SU-DHL-6 (cell line): ENCODE measurements at regions not wholly inside any gene's neighbourhood (a gene's known extent, or its start where the extent isn't known, plus 50 kb on each side); places are given as distances from the start of the nearest gene placed in this dataset.

Experiments
- H2AFZ ChIP-seq: fragments of 200-600 bp; sonication (generic); 2 replicates; pipeline ENCODE4 v1.6.1; 2014; ENCODE audit warnings: low read depth, mild to moderate bottlenecking, moderate library complexity, mixed read lengths, antibody characterized with exemption, low read length; ENCODE audit not compliant: severe bottlenecking
- H3F3A ChIP-seq: fragments of 200-600 bp; shearing (Covaris generic); 2 replicates; pipeline ENCODE4 v1.6.0; 2016; ENCODE audit warnings: antibody characterized with exemption, mild to moderate bottlenecking; ENCODE audit not compliant: insufficient read depth
- H3K27ac ChIP-seq: fragments of 200-600 bp; sonication (generic); 2 replicates; pipeline ENCODE4 v1.5.1; 2016; ENCODE audit warnings: low read depth, mild to moderate bottlenecking, low read length, moderate library complexity, mixed read lengths
- H3K27me3 ChIP-seq: fragments of 200-600 bp; sonication (generic), shearing (Covaris generic); 2 replicates; pipeline ENCODE4 v1.6.0; 2014; ENCODE audit warnings: mild to moderate bottlenecking, low read length
- H3K36me3 ChIP-seq: fragments of 200-600 bp; sonication (generic); 2 replicates; pipeline ENCODE4 v1.6.1; 2014; ENCODE audit warnings: mild to moderate bottlenecking, low read length, mixed read lengths
- H3K4me2 ChIP-seq: fragments of 300-600, 200-600 bp; shearing (Covaris generic), sonication (generic); 2 replicates; pipeline ENCODE4 v1.6.0; 2014; ENCODE audit warnings: low read length, low read depth, mild to moderate bottlenecking; ENCODE audit not compliant: poor library complexity, severe bottlenecking
- H3K4me3 ChIP-seq: fragments of 200-600 bp; sonication (generic); 2 replicates; pipeline ENCODE4 v1.5.1; 2014; ENCODE audit warnings: antibody characterized with exemption, low read length, mild to moderate bottlenecking, mixed read lengths; ENCODE audit not compliant: insufficient read depth, poor library complexity, severe bottlenecking
- H3K79me2 ChIP-seq: fragments of 200-600 bp; sonication (generic); 2 replicates; pipeline ENCODE4 v1.6.1; 2014; ENCODE audit warnings: mild to moderate bottlenecking, low read length, moderate library complexity; ENCODE audit not compliant: insufficient read depth
- H3K9ac ChIP-seq: fragments of 200-600 bp; sonication (generic); 2 replicates; pipeline ENCODE4 v1.7.0; 2014; ENCODE audit warnings: mild to moderate bottlenecking, low read length
- H3K9me2 ChIP-seq: fragments of 200-600 bp; sonication (generic); replicated peaks from 2 replicates; pipeline ENCODE4 v1.6.1; 2014; ENCODE audit warnings: low read length; ENCODE audit not compliant: insufficient read depth
- H3K9me3 ChIP-seq: fragments of 200-600 bp; sonication (generic); 2 replicates; pipeline ENCODE4 v1.6.1; 2014; ENCODE audit warnings: low read length, mixed read lengths; ENCODE audit not compliant: insufficient read depth
- H4K20me1 ChIP-seq: fragments of 200-600 bp; sonication (generic); 2 replicates; pipeline ENCODE4 v1.6.1; 2014; ENCODE audit warnings: low read depth, mild to moderate bottlenecking, antibody characterized with exemption, low read length, moderate library complexity, mixed read lengths
- CTCF ChIP-seq: fragments of 200-600 bp; sonication (generic); IDR thresholded peaks from one replicate; pipeline ENCODE4 v1.5.1; 2017; ENCODE audit warnings: antibody characterized with exemption, mild to moderate bottlenecking, low read length, moderate library complexity; ENCODE audit not compliant: insufficient read depth, poor library complexity, severe bottlenecking
- EZH2phosphoT487 ChIP-seq: fragments of 200-600 bp; sonication (generic), shearing (Covaris generic); conservative IDR thresholded peaks from 2 replicates; pipeline ENCODE4 v1.6.1; 2018; ENCODE audit warnings: mild to moderate bottlenecking, antibody characterized with exemption, low read length, moderate library complexity, mixed read lengths

- no peak overlapping the region for H3K4me2 ChIP-seq
- no peak overlapping the region for H3K9ac ChIP-seq
- no peaks in the 10 kb centered on the region; the same call in 1 of the 2 replicates for H3K9me3 ChIP-seq
- H3K9me2 ChIP-seq, result no peaks in the 10 kb centered on the region
- H3K4me3 ChIP-seq, result no peak overlapping the region
- no peaks in the 10 kb centered on the region for H4K20me1 ChIP-seq
- H3K36me3 ChIP-seq, result no peaks in the 10 kb centered on the region
- H3K79me2 ChIP-seq, result no peaks in the 10 kb centered on the region
- TF ChIP-seq EZH2phosphoT487, result no peak
- H3F3A ChIP-seq, result no peaks in the 10 kb centered on the region
- H3K27me3 ChIP-seq, result no peaks in the 10 kb centered on the region
- H2AFZ ChIP-seq, result no peak overlapping the region
- no peak overlapping the region for H3K27ac ChIP-seq
Observed at GRCh38 chr2:102927854-102928267, 166.0 kb downstream of the TMEM182 start.

GRCh38 chr2:102929721-102930120, 167.9 kb downstream of the TMEM182 start:
- Histone ChIP-seq H3K36me3 (no peaks in the 10 kb centered on the region), H3K4me3 (no peak overlapping the region), H3K27me3 (no peaks in the 10 kb centered on the region), H3K9me3 (no peaks in the 10 kb centered on the region), H3K79me2 (no peaks in the 10 kb centered on the region), H3F3A (no peaks in the 10 kb centered on the region), H2AFZ (no peak overlapping the region), H3K9ac (no peak overlapping the region), H4K20me1 (no peaks in the 10 kb centered on the region), H3K4me2 (no peak overlapping the region), H3K27ac (no peak overlapping the region), H3K9me2 (no peaks in the 10 kb centered on the region)
- TF ChIP-seq EZH2phosphoT487, result no peak
- TF ChIP-seq CTCF, result no peak

- no peak overlapping the region for H3K9ac ChIP-seq
- no peaks in the 10 kb centered on the region for H4K20me1 ChIP-seq
- no peaks in the 10 kb centered on the region for H3K27me3 ChIP-seq
- H3F3A ChIP-seq, result no peaks in the 10 kb centered on the region
- TF ChIP-seq EZH2phosphoT487 (no peak), CTCF (no peak)
- H3K9me2 ChIP-seq, result no peaks in the 10 kb centered on the region
- H3K27ac ChIP-seq, result no peak overlapping the region
- H3K4me2 ChIP-seq, result no peak overlapping the region
- H3K9me3 ChIP-seq, result no peaks in the 10 kb centered on the region
- no peaks in the 10 kb centered on the region for H3K36me3 ChIP-seq
- H2AFZ ChIP-seq, result no peak overlapping the region
- H3K79me2 ChIP-seq, result no peaks in the 10 kb centered on the region
- H3K4me3 ChIP-seq, result no peak overlapping the region
Observed at GRCh38 chr2:102932501-102932900, 170.7 kb downstream of the TMEM182 start.

GRCh38 chr2:102939207-102939606, 177.4 kb downstream of the TMEM182 start:
- Histone ChIP-seq H3K4me2 (no peak overlapping the region), H3K27me3 (no peaks in the 10 kb centered on the region), H3K79me2 (no peaks in the 10 kb centered on the region), H3K27ac (no peak overlapping the region), H4K20me1 (no peaks in the 10 kb centered on the region), H3K36me3 (no peaks in the 10 kb centered on the region), H3K9ac (no peak overlapping the region), H2AFZ (no peak overlapping the region), H3K4me3 (no peak overlapping the region), H3K9me3 (no peaks in the 10 kb centered on the region), H3K9me2 (no peaks in the 10 kb centered on the region), H3F3A (no peaks in the 10 kb centered on the region)
- TF ChIP-seq CTCF, result no peak
